HG03280 (cell line): ENCODE measurements at regions not wholly inside any gene's neighbourhood (a gene's known extent, or its start where the extent isn't known, plus 50 kb on each side); places are given as distances from the start of the nearest gene placed in this dataset.

Experiments used
- ATAC-seq: cut with Tn5 transposase; IDR thresholded peaks from one replicate; pipeline ENCODE4 v1.9.1; 2021; ENCODE audit warnings: mild to moderate bottlenecking, moderate library complexity; ENCODE audit not compliant: unreplicated experiment

- ATAC-seq: no peak
Observed at GRCh38 chr10:33455029-33455428, 120.6 kb upstream of the NRP1 start.

DNA sequence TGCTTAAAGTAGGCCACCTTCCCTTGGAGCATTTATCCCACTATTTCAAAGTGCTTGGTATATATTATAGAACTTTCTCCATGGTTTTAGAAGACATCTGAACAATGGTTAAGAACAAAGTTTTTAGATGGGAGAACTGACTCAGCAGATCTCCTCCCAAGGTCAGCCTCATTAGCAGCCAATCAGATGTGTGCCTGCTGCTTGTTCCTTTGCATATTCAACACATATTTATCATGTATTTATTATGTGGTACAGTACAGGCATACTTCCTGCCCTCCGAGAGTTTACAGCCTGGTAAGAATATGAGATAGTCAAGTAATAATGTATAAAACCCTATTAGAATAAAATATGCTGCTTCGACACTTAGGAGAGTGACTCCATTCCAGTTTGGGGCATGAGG, 120.1 kb upstream of the NRP1 start:
- no peak for ATAC-seq

DNA sequence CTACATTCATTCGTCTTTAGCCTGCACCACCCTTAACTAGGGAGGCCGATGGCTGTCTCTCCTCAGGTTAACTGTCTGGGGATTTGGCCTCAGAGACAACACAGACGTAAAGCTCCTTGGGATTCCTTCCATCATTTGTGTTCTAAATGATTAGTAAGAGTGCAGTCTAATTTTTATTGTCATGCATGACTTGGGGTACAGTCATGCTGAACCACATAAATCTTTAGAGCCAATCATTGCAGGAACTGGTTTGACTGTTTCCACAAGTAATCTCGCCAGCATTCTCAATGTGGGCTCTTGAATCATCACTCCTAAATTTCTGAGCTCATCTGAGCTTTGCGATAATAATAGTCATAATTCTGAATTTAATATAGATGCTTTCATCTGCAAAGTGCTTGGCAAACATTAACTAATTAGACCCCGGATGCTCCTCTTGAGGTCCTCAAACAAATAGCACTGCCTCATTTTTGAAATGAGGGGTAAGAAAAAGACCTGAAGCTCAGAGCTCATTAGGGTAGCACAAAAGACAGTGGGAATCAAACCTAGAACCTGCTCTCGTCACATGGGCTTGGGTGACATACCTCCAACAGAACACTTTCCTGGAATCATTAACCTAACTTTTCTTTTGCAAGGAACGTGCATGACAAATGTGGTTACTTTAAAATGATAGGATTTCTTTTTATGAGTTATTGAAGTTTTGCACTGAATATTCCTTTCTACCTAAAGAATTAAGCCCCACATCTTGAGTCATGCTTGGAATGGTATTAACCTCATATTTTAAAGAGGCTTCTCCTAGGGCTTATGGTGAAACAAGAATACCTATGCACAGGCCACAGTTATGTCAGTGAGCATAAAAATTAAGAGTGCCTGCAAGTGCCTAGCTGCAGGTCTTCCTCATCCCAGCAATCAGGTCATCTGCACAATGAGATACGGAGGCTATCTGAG, 118.9 kb upstream of the NRP1 start:
- no peak for ATAC-seq

DNA sequence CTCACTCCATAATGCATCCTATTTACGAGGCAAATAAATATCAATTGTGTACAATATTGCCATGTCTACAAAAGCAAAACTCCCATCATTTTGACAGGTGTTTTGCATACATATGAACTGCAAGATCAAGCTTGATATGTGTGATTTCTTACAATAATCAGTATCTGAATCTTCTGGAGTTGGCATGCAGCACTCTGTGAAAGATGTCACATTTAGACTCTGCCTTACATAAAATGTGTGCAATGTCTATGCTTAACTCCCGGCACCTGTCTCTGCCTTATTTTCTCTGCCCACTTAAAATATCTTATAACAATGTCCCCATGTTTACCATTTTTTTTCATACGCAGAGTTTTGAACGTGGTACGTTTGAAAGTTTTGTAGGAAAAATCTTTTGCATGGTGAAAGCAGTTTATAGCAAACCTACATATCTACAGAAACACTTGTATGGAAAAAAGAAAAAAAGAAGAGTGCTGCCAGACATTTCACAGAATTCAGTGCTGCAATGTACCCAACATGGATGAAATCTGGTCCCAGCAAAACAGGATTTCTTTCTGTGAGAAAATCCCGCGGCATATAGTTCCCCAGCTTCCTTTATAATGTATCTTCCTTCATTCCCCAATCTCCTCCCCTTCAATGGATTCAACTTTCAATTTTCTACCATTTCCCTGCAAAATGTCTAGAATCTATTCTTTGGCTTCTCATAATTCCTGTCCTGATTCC, 114.1 kb upstream of the NRP1 start:
- no peak for ATAC-seq

GRCh38 chr10:33441561-33441960, 107.1 kb upstream of the NRP1 start:
- ATAC-seq: no peak

DNA sequence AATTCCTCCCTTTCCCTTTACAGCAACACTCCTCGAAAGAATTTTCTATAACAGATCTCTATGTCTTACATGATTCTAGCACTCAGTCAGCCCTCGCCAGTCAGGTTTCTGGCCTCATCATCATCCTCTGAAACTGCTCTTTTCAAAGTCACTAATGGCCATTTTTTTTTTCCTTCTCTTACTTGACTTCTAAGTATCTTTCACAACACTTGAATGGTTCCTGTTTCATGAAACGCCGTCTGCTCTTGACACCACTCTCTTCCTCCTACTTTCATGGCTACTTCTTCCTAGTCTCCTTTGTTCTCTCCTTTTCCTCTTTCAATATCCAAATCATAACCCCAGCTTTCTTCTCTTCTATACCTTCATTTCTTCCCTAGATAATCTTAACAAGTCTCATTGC, 100.5 kb upstream of the NRP1 start:
- ATAC-seq: no peak

DNA sequence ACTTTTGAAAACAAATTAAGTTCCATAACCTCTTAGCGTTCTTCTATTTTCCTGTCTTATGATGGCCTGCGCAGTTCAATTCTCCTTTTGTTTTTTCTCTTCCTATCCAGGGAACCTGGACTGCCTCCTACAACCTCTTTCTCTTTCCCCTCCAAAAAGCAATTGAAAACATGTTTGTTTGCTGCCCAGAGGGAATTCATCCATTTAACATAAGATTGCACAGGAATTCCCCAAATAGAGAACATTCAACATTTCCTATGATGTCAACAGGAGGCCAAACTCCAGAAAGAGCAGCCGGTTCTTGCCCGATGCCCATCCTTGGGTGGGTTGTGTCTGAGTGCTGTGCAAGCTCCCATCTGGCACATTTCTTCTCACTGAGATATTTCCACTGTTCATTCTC, 94.2 kb upstream of the NRP1 start:
- ATAC-seq: no peak

GRCh38 chr10:33423154-33423529, 88.7 kb upstream of the NRP1 start:
- no peak for ATAC-seq

DNA sequence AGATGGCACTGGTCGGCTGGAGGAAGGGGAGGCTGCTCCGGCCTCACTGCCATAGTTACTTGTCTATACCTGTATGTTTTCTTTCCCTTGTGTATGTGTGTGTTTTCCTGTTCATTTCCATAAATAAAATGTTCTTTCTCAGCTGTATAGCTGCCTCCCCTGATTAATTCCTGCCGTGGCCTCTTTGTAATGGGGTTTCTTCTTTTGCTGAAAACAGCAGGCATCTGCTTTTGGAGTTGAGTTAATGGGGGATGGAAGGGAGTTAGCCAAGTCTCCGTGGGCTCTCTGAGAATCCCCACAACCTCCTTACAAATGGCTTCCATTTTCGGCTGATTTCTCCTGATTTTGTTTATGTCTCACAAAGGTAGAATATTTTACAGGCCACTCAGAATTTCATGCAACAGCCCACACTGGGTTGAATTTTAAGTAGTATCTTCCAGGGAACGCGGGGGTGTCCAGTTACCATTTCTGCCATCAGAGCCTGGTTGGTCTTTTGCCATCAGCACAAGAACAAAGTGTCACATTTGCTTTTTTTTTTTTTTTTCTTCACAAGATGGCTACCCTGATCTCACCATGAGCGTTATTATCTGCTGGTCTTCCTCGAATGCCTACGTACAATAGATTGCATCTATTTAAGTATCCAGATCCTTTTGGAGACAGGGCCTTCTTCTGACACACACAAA, 88.1 kb upstream of the NRP1 start:
- no peak for ATAC-seq

DNA sequence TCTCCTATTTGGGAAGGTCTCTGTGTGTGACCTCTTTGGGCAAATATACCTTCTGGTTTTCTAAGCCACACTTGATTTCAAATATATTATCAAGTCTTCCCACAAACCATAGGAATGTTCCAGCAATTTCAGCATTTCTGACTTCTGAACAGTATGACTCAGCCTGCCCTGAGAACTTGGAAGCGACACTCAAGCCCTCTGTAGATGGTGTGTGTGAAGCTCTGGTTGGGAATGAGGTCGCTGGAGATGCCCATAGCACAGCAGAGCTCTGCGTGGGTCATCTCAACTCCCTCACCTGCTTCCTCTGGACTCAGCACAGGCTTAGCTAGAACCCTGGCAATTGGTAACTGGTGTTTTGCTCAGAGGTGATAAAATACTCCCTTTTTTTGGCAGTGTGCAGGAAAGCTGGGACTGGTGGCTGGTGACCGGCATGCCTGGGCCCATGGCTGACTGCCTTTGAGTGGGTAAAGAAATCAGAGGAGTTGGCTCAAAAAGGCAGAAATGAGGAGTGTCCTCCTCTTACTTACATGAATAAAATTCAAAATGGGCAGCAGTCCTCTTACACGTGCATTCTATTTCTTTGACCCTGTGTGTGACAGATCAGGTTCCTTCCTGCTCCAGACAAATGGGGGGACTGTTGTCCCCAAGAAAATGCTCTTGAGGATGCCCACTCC, 87.5 kb upstream of the NRP1 start:
- ATAC-seq: no peak

DNA sequence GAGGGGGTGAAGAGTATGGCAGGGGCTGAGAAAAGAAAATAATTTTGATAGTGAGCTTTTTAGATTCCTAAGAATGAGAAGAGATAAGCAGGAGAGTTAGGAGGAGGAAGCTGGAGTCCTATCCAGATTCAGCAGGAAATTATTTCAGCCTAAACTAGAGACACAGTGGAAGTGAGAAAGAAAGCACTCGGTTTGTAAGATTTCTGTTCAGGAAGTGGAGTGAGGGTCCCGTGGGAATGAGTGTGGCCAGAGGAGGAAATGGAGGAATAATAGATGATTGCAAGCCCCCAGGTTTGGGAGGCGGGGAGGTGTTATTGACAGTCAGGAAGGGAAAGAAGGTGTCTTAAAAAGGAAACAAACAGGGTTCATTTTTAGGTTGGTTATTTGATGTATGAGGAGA, 84.8 kb upstream of the NRP1 start:
- ATAC-seq: no peak

DNA sequence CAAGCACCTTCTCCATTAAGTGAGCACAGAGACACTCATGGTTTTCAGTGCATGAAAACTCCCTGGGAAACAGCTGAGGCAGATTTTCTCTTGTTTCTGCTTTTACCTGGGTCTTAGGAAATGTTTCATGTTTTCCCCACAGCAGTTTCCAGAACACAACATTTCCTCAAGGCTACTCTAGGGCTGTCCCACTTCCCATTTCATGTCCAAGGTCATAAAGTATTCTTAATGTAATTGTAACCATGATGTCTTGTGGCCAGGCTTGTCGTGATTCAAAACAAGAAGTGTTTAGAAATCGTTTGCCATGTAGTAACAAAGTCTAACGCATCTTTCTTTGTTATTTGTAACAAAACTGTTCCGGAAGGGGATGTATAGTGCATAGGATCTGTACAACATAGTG, 83.8 kb upstream of the NRP1 start:
- ATAC-seq: no peak

- no peak for ATAC-seq
Observed at GRCh38 chr10:33416691-33417090, 82.2 kb upstream of the NRP1 start.

GRCh38 chr10:33416209-33416608, 81.7 kb upstream of the NRP1 start:
- ATAC-seq: no peak

DNA sequence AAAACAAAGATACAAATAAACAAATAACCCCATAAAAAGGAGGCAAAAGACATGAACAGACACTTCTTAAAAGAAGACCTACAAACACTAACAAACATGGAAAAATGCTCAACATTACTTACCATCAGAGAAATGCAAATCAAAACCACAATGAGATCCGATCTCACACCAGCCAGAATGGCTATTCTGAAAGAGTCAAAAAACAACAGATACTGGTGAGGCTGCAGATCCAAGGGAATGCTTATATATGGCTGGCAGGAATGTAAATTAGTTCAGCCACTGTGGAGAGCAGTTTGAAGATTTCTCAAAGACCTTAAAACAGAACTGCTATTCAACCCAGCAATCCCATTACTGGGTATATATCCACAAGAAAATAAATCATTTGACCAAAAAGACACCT, 80.4 kb upstream of the NRP1 start:
- no peak for ATAC-seq

DNA sequence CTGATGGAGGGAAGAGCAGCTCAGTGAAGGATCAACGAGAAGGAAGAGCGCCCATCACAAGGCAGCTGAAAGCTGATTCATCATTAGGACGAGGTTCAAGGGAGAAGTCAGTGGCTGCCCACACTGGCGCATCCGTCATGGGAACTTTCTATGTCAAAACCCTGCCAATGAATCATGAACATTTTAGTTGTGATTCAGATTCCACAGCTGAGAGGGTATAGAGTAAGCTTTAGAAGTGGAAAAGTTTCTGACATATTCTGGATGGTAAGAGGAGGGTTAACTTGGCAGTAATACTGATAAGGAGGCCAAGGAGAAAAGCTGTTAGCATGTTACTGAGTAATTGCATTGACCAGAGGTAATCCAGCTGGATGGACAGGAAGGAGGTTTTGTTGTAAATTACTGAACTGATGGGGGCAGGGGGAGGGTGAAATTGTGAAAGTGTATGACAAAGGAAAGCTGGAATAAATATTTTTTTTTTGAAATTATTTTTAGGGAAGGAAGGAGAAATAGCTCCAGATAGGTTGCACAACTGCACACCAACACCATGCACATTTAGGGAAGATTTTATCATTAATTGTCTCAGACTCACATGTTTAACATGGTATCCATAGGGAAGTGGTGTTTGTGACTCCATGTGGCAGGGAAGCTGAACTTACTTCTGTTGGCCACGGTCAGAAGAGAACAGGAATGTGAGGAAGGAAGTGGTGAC, 78.3 kb upstream of the NRP1 start:
- ATAC-seq: no peak

DNA sequence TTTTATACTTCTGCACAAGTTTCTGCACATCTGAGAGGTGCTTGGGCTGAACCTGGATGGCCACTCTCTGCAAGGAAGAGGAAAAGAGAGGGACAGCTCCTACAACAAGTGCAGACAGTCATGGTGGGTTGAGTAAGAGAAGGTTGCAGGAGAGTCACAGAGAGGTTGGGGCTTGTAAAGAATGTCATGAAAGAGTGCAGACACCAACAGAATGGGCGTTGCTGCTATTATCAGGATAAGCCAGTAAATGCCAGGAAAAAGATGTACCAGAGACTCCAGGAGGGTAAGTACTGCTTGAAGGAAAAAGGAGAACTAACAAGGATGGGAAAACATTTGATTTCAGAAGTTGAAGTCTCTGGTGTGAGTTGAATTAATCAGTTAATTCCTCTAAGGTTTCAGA, 77.8 kb upstream of the NRP1 start:
- no peak for ATAC-seq

DNA sequence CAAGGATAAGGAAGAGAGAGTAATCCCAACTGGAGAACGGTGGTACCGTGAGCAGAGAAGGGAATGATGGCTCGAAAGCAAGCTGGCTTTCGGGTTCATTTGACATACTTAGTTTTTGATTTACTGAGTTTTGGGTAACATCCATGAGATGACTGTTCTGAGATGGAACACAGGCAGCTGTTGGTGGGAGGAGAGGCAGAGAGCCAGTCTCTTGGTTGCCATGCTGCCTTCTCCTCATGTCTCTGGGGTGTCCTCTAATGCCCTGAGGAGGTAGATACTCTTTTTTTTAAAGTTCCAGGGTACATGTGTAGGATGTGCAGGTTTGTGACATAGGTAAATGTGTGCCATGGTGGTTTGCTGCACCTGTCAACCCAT, 76.4 kb upstream of the NRP1 start:
- no peak for ATAC-seq

GRCh38 chr10:33410096-33410859, 75.8 kb upstream of the NRP1 start:
- ATAC-seq: no peak

GRCh38 chr10:33406596-33406995, 72.1 kb upstream of the NRP1 start:
- no peak for ATAC-seq
